IMR-90 (cell line): ENCODE measurements at regions not wholly inside any gene's neighbourhood (a gene's known extent, or its start where the extent isn't known, plus 50 kb on each side); places are given as distances from the start of the nearest gene placed in this dataset.

Experiments
- ATAC-seq: fragments of 200-7000 bp; cut with Tn5 transposase; 2 replicates; pipeline ENCODE4 v1.9.1; 2020; ENCODE audit warnings: low read depth, mild to moderate bottlenecking, moderate library complexity
- BruUV-seq: library from RNA; stranded (reverse); fragments of 400-500 nt; replicated peaks from 2 replicates; lab custom pipeline; 2021; lab: Mats Ljungman, UMichigan
- CTCF ChIA-PET: fragments of 300-600 bp; formaldehyde crosslinking; extraction: SDS; loops from one replicate; lab custom pipeline; 2021; ENCODE audit warnings: antibody characterized with exemption; lab: Yijun Ruan, JAX
- POLR2A ChIA-PET: fragments of 300-600 bp; sonication (Branson Sonifier 250); formaldehyde crosslinking; loops from one replicate; lab custom pipeline; 2022; ENCODE audit warnings: antibody characterized with exemption; ENCODE audit not compliant: unreplicated experiment; lab: Charles Lee
- DNase-seq: peaks from one replicate; pipeline ENCODE4 v3.0.0; 2013
- H2AFZ ChIP-seq: replicated peaks from 2 replicates; pipeline ENCODE3; 2013; ENCODE audit warnings: low read length, mild to moderate bottlenecking; ENCODE audit not compliant: poor library complexity
- H2AK5ac ChIP-seq: 2 replicates; pipeline ENCODE4 v1.6.1; 2013; ENCODE audit warnings: low read depth, low read length, inconsistent platforms
- H2AK9ac ChIP-seq: replicated peaks from 2 replicates; pipeline ENCODE3; 2013; ENCODE audit warnings: mild to moderate bottlenecking, low read depth, low read length, moderate library complexity; ENCODE audit not compliant: poor library complexity
- H2BK120ac ChIP-seq: 2 replicates; pipeline ENCODE4 v1.6.1; 2013; ENCODE audit warnings: low read depth, low read length, inconsistent platforms
- H2BK15ac ChIP-seq: 3 replicates; pipeline ENCODE4 v1.6.1; 2013; ENCODE audit warnings: low read depth, low read length, inconsistent platforms
- H2BK20ac ChIP-seq: 2 replicates; pipeline ENCODE4 v1.6.1; 2013; ENCODE audit warnings: low read depth, mild to moderate bottlenecking, inconsistent platforms, low read length, moderate library complexity
- H2BK5ac ChIP-seq: 2 replicates; pipeline ENCODE4 v1.6.1; 2013; ENCODE audit warnings: mild to moderate bottlenecking, low read depth, low read length, inconsistent platforms; ENCODE audit not compliant: poor library complexity, severe bottlenecking
- H3K14ac ChIP-seq: replicated peaks from 2 replicates; pipeline ENCODE4 v1.6.1; 2013; ENCODE audit warnings: low read depth, low read length, inconsistent platforms
- H3K18ac ChIP-seq: 2 replicates; pipeline ENCODE4 v1.6.1; 2013; ENCODE audit warnings: low read depth, low read length, control low read depth
- H3K23ac ChIP-seq: 2 replicates; pipeline ENCODE4 v1.6.1; 2013; ENCODE audit warnings: low read depth, low read length, inconsistent platforms
- H3K27ac ChIP-seq: 2 replicates; pipeline ENCODE4 v1.5.1; 2013; ENCODE audit warnings: mild to moderate bottlenecking, control low read depth, low read length; ENCODE audit not compliant: insufficient read depth
- H3K27me3 ChIP-seq: 2 replicates; pipeline ENCODE4 v1.6.1; 2013; ENCODE audit warnings: low read length; ENCODE audit not compliant: control insufficient read depth, insufficient read depth
- H3K36me3 ChIP-seq: 2 replicates; pipeline ENCODE4 v1.6.1; 2013; ENCODE audit warnings: low read length, mixed read lengths; ENCODE audit not compliant: control insufficient read depth, insufficient read depth
- H3K4ac ChIP-seq: 2 replicates; pipeline ENCODE4 v1.6.1; 2013; ENCODE audit warnings: low read depth, low read length, inconsistent platforms
- H3K4me1 ChIP-seq: 2 replicates; pipeline ENCODE4 v1.6.1; 2013; ENCODE audit warnings: low read length, mixed read lengths; ENCODE audit not compliant: control insufficient read depth, insufficient read depth
- H3K4me2 ChIP-seq: 2 replicates; pipeline ENCODE4 v1.6.1; 2013; ENCODE audit warnings: low read depth, mild to moderate bottlenecking, control low read depth, low read length, moderate library complexity
- H3K4me3 ChIP-seq: 2 replicates; pipeline ENCODE4 v1.5.1; 2013; ENCODE audit warnings: low read depth, mild to moderate bottlenecking, control low read depth, low read length, moderate library complexity; ENCODE audit not compliant: insufficient read depth
- H3K56ac ChIP-seq: 2 replicates; pipeline ENCODE4 v1.6.1; 2013; ENCODE audit warnings: low read length, inconsistent platforms; ENCODE audit not compliant: insufficient read depth; ENCODE audit errors: extremely low read depth
- H3K79me1 ChIP-seq, 2 experiments: 2 replicates each; pipeline ENCODE4 v1.6.1; 2013; ENCODE audit warnings: low read length in 2 of 2, inconsistent platforms in 1 of 2, low read depth in 1 of 2
- H3K9ac ChIP-seq: 2 replicates; pipeline ENCODE4 v1.6.1; 2013; ENCODE audit warnings: low read depth, low read length, control low read depth
- H3K9me1 ChIP-seq: 2 replicates; pipeline ENCODE4 v1.6.1; 2013; ENCODE audit warnings: low read length, inconsistent platforms; ENCODE audit not compliant: insufficient read depth
- H3K9me3 ChIP-seq: 2 replicates; pipeline ENCODE4 v1.6.1; 2013; ENCODE audit warnings: low read length; ENCODE audit not compliant: control insufficient read depth, insufficient read depth
- H4K20me1 ChIP-seq: 2 replicates; pipeline ENCODE4 v1.6.1; 2013; ENCODE audit warnings: low read length, inconsistent platforms; ENCODE audit not compliant: insufficient read depth
- H4K5ac ChIP-seq: 2 replicates; pipeline ENCODE4 v1.6.1; 2013; ENCODE audit warnings: mild to moderate bottlenecking, low read depth, low read length, control low read depth
- H4K8ac ChIP-seq, 2 experiments: 2 replicates each; pipeline ENCODE4 v1.6.1; 2013; ENCODE audit warnings: low read depth in 2 of 2, low read length in 2 of 2, control low read depth in 1 of 2, inconsistent platforms in 1 of 2
- H4K91ac ChIP-seq: 2 replicates; pipeline ENCODE4 v1.6.1; 2013; ENCODE audit warnings: low read depth, low read length, inconsistent platforms; ENCODE audit not compliant: insufficient read depth
- BHLHE40 ChIP-seq: fragments of 150-350 bp; IDR thresholded peaks from 2 replicates; pipeline ENCODE4 v1.6.1; 2016; ENCODE audit warnings: mild to moderate bottlenecking, low read depth, low read length
- CEBPB ChIP-seq: IDR thresholded peaks from 2 replicates; pipeline ENCODE4 v1.6.1; 2012; ENCODE audit warnings: low read depth, low read length, improper control_type of control experiment
- CHD1 ChIP-seq: IDR thresholded peaks from 2 replicates; pipeline ENCODE4 v1.6.1; 2012; ENCODE audit warnings: low read depth, low read length, improper control_type of control experiment
- CTCF ChIP-seq: conservative IDR thresholded peaks from 2 replicates; pipeline ENCODE4 v1.5.1; 2012; ENCODE audit warnings: mild to moderate bottlenecking, low read depth, low read length, improper control_type of control experiment
- ELK1 ChIP-seq: fragments of 150-350 bp; IDR thresholded peaks from 2 replicates; pipeline ENCODE4 v1.6.1; 2016; ENCODE audit warnings: low read depth, mild to moderate bottlenecking, low read length, moderate library complexity, borderline replicate concordance
- FOS ChIP-seq: fragments of 150-350 bp; IDR thresholded peaks from 2 replicates; pipeline ENCODE4 v1.6.1; 2016; ENCODE audit warnings: low read depth, low read length
- MAFK ChIP-seq: IDR thresholded peaks from 2 replicates; pipeline ENCODE4 v1.6.1; 2012; ENCODE audit warnings: low read depth, low read length, improper control_type of control experiment
- MAZ ChIP-seq: IDR thresholded peaks from 2 replicates; pipeline ENCODE4 v1.6.1; 2012; ENCODE audit warnings: low read depth, mild to moderate bottlenecking, low read length, improper control_type of control experiment, moderate library complexity, borderline replicate concordance
- MXI1 ChIP-seq: IDR thresholded peaks from 2 replicates; pipeline ENCODE4 v1.6.1; 2012; ENCODE audit warnings: low read depth, mild to moderate bottlenecking, low read length, moderate library complexity, borderline replicate concordance
- NFE2L2 ChIP-seq: fragments of 150-350 bp; IDR thresholded peaks from 2 replicates; pipeline ENCODE4 v1.6.1; 2016; ENCODE audit warnings: low read depth, mild to moderate bottlenecking, low read length
- POLR2A ChIP-seq: IDR thresholded peaks from 2 replicates; pipeline ENCODE4 v1.6.1; 2012; ENCODE audit warnings: mild to moderate bottlenecking, low read depth, low read length
- RAD21 ChIP-seq: IDR thresholded peaks from 2 replicates; pipeline ENCODE4 v1.6.1; 2012; ENCODE audit warnings: low read length, improper control_type of control experiment
- RCOR1 ChIP-seq: IDR thresholded peaks from 2 replicates; pipeline ENCODE4 v1.6.1; 2012; ENCODE audit warnings: mild to moderate bottlenecking, low read length, improper control_type of control experiment; ENCODE audit not compliant: insufficient replicate concordance
- RFX5 ChIP-seq: IDR thresholded peaks from 2 replicates; pipeline ENCODE4 v1.8.0; 2012; ENCODE audit warnings: low read depth, mild to moderate bottlenecking, low read length, moderate library complexity
- SMC3 ChIP-seq: fragments of 150-350 bp; IDR thresholded peaks from 2 replicates; pipeline ENCODE4 v1.6.1; 2016; ENCODE audit warnings: low read depth, mild to moderate bottlenecking, antibody characterized with exemption, low read length, moderate library complexity
- USF2 ChIP-seq: fragments of 150-350 bp; IDR thresholded peaks from 2 replicates; pipeline ENCODE4 v1.6.1; 2017; ENCODE audit warnings: mild to moderate bottlenecking, antibody characterized with exemption, low read length, low read depth
- WGBS, 2 experiments: methylation state at CpG; one replicate each; pipeline versions ENCODE4 v1.1.5 to v1.1.7; 2013; ENCODE audit warnings: missing lambda C conversion rate in 2 of 2; ENCODE audit not compliant: insufficient read length in 1 of 2; ENCODE audit errors: extremely low coverage in 2 of 2; 5-methylcytosine and 5-hydroxymethylcytosine counted together
- dilution Hi-C: fragments of 300-500 bp; cut with HindIII; formaldehyde crosslinking; loops from one replicate; pipeline ENCODE4 v1.14.3; 2018; ENCODE audit warnings: low sequenced_read_pairs; ENCODE audit not compliant: unreplicated experiment
- in situ Hi-C: fragments of 300-500 bp; cut with MboI; formaldehyde crosslinking; loops from 3 replicates; pipeline ENCODE4 v1.14.3; 2019; ENCODE audit warnings: low sequenced_read_pairs, inconsistent platforms, mixed read lengths
- intact Hi-C: fragments of 100-400 bp; cut with micrococcal nuclease; formaldehyde crosslinking; loops from 2 replicates; pipeline ENCODE4 v1.10.0; 2022

- in situ Hi-C loops (no loop called here), dilution Hi-C loops (no loop called here)
Observed at GRCh38 chr9:91004992-91005391, 203.4 kb downstream of the SYK start.

More at GRCh38 chr9:91004992-91005391, 203.4 kb downstream of the SYK start:
- H3K27me3 ChIP-seq, result no peaks in the 10 kb centered on the region
- H3K4ac ChIP-seq, result no peak overlapping the region
- DNase-seq, result no peak
- H2AK9ac ChIP-seq, result no peak overlapping the region
- no peak overlapping the region for H4K5ac ChIP-seq
- peaks cover 2% of the 10 kb centered on the region; the same call in 1 of the 2 replicates for H3K9me3 ChIP-seq
- no CpG with 5 or more reads among the region's 4 CpGs for WGBS, 2 experiments
- no peak overlapping the region for H2BK15ac ChIP-seq
- H3K4me1 ChIP-seq, result no peaks in the 10 kb centered on the region
- ChIA-PET CTCF (interaction anchor here (1.4 kb wide), 1 partner anchor 22 kb away, joined by 3 read pairs; no protein-coding TSS in a partner anchor), POLR2A (no interaction called here)
- intact Hi-C loops, result no loop called here
- H2BK20ac ChIP-seq, result no peak overlapping the region
- H2BK5ac ChIP-seq, result no peak overlapping the region
- no peak for TF ChIP-seq CHD1
- TF ChIP-seq FOS, result no peak
- TF ChIP-seq MAZ, result no peak
- TF ChIP-seq USF2, result no peak
- no peak for TF ChIP-seq SMC3
- no peak for TF ChIP-seq RFX5
- TF ChIP-seq RCOR1, result no peak
- TF ChIP-seq RAD21, result no peak
- TF ChIP-seq MAFK, result no peak
- TF ChIP-seq POLR2A, result no peak
- TF ChIP-seq BHLHE40, result no peak
- TF ChIP-seq CTCF, result no peak
- TF ChIP-seq ELK1, result no peak
- TF ChIP-seq NFE2L2, result no peak
- TF ChIP-seq CEBPB, result no peak
- TF ChIP-seq MXI1, result no peak
- H3K14ac ChIP-seq, result no peak overlapping the region
- H2AFZ ChIP-seq, result peak overlapping the region; percentile 46
- no peak overlapping the region for H3K56ac ChIP-seq
- no peaks in the 10 kb centered on the region for H3K36me3 ChIP-seq
- H2AK5ac ChIP-seq, result no peak overlapping the region
- H3K9me1 ChIP-seq, result 0 out of 2 replicates have a peak, but pooled peaks cover 1% of the 10 kb centered on the region
- H3K27ac ChIP-seq, result no peak overlapping the region
- no peak overlapping the region for H3K23ac ChIP-seq
- no peaks in the 10 kb centered on the region for H3K79me1 ChIP-seq
- H4K91ac ChIP-seq, result no peak overlapping the region
- no peak overlapping the region for H2BK120ac ChIP-seq
- no peak overlapping the region for H3K4me3 ChIP-seq
- H4K20me1 ChIP-seq, result no peaks in the 10 kb centered on the region
- no TSS peak for BruUV-seq
- H3K18ac ChIP-seq, result no peak overlapping the region
- H3K9ac ChIP-seq, result no peak overlapping the region
- no peak for ATAC-seq
- no peak overlapping the region for H4K8ac ChIP-seq
- H3K4me2 ChIP-seq, result no peak overlapping the region
